ENCODE measurements at regions not wholly inside any gene's neighbourhood (a gene's known extent, or its start where the extent isn't known, plus 50 kb on each side); places are given as distances from the start of the nearest gene placed in this dataset.
A peak's percentile ranks its signal among the peaks of the same experiment; 100 is the strongest.

DNA sequence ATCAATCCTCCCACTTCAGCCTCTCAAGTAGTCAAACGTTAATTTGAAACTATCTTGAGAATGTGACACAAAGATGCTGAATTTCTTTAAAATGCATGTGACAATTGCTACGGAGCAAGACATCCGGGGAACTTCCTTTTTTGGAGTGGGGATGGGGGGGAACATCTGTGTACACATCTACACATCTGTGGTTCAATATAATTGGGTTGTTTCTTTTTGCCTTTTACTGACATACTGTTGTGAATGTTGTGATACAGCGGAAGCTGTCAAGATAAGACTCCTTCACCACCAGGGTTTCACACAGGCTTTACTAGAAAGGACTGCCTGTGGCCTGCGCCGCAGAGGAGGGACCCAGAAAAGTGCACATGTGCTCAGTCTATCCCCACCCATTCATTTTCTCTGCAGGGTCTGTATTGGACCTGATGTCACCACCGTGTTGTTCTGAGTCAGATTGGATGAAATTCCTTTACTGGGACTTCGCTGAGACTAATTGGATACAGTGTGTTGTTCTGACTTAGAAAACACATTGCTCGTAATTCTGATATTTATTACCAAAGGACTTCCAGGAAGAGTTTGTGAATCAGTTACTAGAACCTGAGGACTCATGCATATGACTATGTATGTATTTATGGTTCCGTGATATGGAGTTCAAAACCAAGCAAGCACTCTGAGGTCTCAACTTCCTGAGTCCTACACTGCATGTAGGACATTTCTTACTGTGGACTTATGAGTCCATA is 98.7 kb upstream of the SGK1 start:
- peaks cover 18% of the 10 kb centered on the region for H3K4me1 ChIP-seq (ENCODE audit: control insufficient read depth, low read length)
- H3K4me3 ChIP-seq (ENCODE audit: low read length): no peak overlapping the region
- no peak overlapping the region for H3K4me2 ChIP-seq (ENCODE audit: low read length)
- no peaks in the 10 kb centered on the region for H4K20me1 ChIP-seq (ENCODE audit: control insufficient read depth, insufficient read depth, low read depth, low read length)
- H3K9me3 ChIP-seq (ENCODE audit: control insufficient read depth, insufficient read depth, low read length): no peaks in the 10 kb centered on the region
- no peaks in the 10 kb centered on the region for H3K36me3 ChIP-seq (ENCODE audit: control insufficient read depth, low read length)
- no peaks in the 10 kb centered on the region for H3K79me2 ChIP-seq (ENCODE audit: control insufficient read depth, low read length)
- H3K9me2 ChIP-seq (replicated peaks; ENCODE audit: control insufficient read depth, low read length): no peaks in the 10 kb centered on the region
- TF ChIP-seq EZH2phosphoT487 (IDR thresholded peaks at IDR 0.05; ENCODE audit: borderline replicate concordance, low read length): no peak
- TF ChIP-seq, protein P1, sequence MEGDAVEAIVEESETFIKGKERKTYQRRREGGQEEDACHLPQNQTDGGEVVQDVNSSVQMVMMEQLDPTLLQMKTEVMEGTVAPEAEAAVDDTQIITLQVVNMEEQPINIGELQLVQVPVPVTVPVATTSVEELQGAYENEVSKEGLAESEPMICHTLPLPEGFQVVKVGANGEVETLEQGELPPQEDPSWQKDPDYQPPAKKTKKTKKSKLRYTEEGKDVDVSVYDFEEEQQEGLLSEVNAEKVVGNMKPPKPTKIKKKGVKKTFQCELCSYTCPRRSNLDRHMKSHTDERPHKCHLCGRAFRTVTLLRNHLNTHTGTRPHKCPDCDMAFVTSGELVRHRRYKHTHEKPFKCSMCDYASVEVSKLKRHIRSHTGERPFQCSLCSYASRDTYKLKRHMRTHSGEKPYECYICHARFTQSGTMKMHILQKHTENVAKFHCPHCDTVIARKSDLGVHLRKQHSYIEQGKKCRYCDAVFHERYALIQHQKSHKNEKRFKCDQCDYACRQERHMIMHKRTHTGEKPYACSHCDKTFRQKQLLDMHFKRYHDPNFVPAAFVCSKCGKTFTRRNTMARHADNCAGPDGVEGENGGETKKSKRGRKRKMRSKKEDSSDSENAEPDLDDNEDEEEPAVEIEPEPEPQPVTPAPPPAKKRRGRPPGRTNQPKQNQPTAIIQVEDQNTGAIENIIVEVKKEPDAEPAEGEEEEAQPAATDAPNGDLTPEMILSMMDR (IDR thresholded peaks at IDR 0.05; ENCODE audit: low read depth, low read length, poor library complexity, severe bottlenecking): no peak
- H3K27me3 ChIP-seq (ENCODE audit: control insufficient read depth, low read length): peaks cover 23% of the 10 kb centered on the region
- H3F3A ChIP-seq (ENCODE audit: control insufficient read depth, insufficient read depth): no peaks in the 10 kb centered on the region
- H3K27ac ChIP-seq (ENCODE audit: low read depth, low read length): no peak overlapping the region

DNA sequence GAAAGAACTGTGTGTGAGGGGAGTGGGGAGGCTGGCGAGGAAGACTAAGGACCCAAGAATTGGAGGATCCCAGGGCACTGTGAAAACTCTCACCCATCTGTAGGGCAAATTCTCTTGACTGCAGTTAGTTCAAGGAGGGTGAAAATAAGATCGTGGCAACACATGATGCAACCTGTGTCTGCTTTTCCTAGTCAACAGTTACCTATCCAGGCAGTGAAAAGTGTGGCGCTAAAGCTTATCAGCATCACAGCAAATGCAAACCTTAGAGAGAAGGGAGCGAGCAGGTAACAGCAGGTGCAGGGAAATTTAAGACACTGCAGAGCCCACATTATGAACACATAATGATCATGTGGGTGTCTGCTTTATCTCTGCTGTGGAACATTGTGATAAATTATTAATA is 97.7 kb upstream of the SGK1 start:
- no peaks in the 10 kb centered on the region for H3K36me3 ChIP-seq (ENCODE audit: control insufficient read depth, low read length)
- TF ChIP-seq, protein P1 (IDR thresholded peaks at IDR 0.05; ENCODE audit: low read depth, low read length, poor library complexity, severe bottlenecking): no peak
- TF ChIP-seq EZH2phosphoT487 (IDR thresholded peaks at IDR 0.05; ENCODE audit: borderline replicate concordance, low read length): no peak
- H3K27me3 ChIP-seq (ENCODE audit: control insufficient read depth, low read length): peaks cover 23% of the 10 kb centered on the region
- H4K20me1 ChIP-seq (ENCODE audit: control insufficient read depth, insufficient read depth, low read depth, low read length): no peaks in the 10 kb centered on the region
- no peaks in the 10 kb centered on the region for H3K9me3 ChIP-seq (ENCODE audit: control insufficient read depth, insufficient read depth, low read length)
- no peak overlapping the region for H3K4me2 ChIP-seq (ENCODE audit: low read length)
- peaks cover 18% of the 10 kb centered on the region for H3K4me1 ChIP-seq (ENCODE audit: control insufficient read depth, low read length)
- no peak overlapping the region for H3K4me3 ChIP-seq (ENCODE audit: low read length)
- no peaks in the 10 kb centered on the region for H3K79me2 ChIP-seq (ENCODE audit: control insufficient read depth, low read length)
- no peaks in the 10 kb centered on the region for H3K9me2 ChIP-seq (replicated peaks; ENCODE audit: control insufficient read depth, low read length)
- no peak overlapping the region for H3K27ac ChIP-seq (ENCODE audit: low read depth, low read length)
- no peaks in the 10 kb centered on the region for H3F3A ChIP-seq (ENCODE audit: control insufficient read depth, insufficient read depth)

DNA sequence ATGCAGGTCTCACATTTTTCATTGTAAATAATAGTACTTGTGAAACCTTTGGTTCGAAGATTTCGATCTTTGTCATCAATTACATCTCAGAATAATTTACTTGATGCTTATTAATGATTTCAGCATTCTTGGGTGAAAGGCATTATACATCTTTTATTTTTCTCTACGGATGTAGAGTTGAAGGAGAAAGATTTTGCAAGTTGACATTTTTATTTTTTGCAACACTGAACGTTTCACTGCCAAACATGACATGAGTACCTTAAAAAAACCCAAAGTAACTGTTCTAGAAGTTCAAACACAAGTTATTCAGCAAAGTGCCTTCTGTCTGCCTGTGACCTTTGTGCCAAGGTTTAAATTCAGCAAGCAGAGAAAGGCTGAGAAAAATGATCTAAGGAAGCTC is 97.3 kb upstream of the SGK1 start:
- Histone ChIP-seq H3K79me2 (ENCODE audit: control insufficient read depth, low read length) (no peaks in the 10 kb centered on the region), H3K9me3 (ENCODE audit: control insufficient read depth, insufficient read depth, low read length) (no peaks in the 10 kb centered on the region), H3K4me2 (ENCODE audit: low read length) (0 out of 2 replicates have a peak overlapping the region, but pooled peaks have one; percentile 2), H3F3A (ENCODE audit: control insufficient read depth, insufficient read depth) (no peaks in the 10 kb centered on the region), H3K4me3 (ENCODE audit: low read length) (no peak overlapping the region), H3K9me2 (replicated peaks; ENCODE audit: control insufficient read depth, low read length) (no peaks in the 10 kb centered on the region), H3K27me3 (ENCODE audit: control insufficient read depth, low read length) (peaks cover 23% of the 10 kb centered on the region), H3K4me1 (ENCODE audit: control insufficient read depth, low read length) (peaks cover 18% of the 10 kb centered on the region), H3K36me3 (ENCODE audit: control insufficient read depth, low read length) (no peaks in the 10 kb centered on the region), H3K27ac (ENCODE audit: low read depth, low read length) (no peak overlapping the region), H4K20me1 (ENCODE audit: control insufficient read depth, insufficient read depth, low read depth, low read length) (no peaks in the 10 kb centered on the region)
- TF ChIP-seq, protein P1 (IDR thresholded peaks at IDR 0.05; ENCODE audit: low read depth, low read length, poor library complexity, severe bottlenecking): no peak
- no peak for TF ChIP-seq EZH2phosphoT487 (IDR thresholded peaks at IDR 0.05; ENCODE audit: borderline replicate concordance, low read length)

Data from DOHH2 (cell line).